ENCODE measurements at regions not wholly inside any gene's neighbourhood (a gene's known extent, or its start where the extent isn't known, plus 50 kb on each side); places are given as distances from the start of the nearest gene placed in this dataset.

DNA sequence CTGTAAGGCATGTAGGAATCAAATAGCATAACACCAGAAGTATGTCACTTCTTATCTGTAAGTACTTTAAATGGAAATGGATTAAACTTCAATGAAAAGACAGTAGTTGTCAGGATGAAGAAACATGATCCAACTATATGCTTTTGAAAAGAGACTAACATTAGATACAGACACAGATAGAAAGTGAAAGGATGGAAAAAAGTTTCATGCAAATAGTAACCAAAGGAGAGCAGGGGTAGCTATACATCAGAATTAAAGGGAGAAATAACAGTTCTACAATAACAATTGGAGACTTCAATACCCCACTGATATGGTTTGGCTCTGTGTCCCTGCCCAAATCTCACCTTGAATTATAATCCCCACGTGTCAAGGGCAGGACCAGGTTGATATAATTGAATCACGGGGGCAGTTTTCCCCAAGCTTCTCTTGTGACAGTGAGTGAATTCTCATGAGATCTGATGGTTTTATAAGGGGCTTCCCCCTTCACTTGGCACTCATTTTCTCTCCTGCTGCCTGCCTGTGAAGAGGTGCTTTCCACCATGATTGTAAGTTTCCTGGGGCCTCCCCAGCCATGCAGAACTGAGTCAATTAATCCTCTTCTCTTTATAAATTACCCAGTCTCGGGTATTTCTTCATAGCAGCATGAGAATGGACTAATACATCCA, 205.4 kb upstream of the CDH2 start:
- H3K36me3 ChIP-seq: no peaks in the 10 kb centered on the region
- intact Hi-C loops (cut with DNase I): loop anchor here in 1 of 10 donors (10.0 kb wide), 1 partner anchor 62 kb away; no protein-coding TSS in a partner anchor
- no peak overlapping the region for H3K4me3 ChIP-seq
- H3K27ac ChIP-seq: no peak overlapping the region
- no peak for ATAC-seq
- peaks cover 0 to 24% (median 4%) of the 10 kb centered on the region in 12 donors for H3K9me3 ChIP-seq
- DNase-seq: no peak
- TF ChIP-seq, protein P1, sequence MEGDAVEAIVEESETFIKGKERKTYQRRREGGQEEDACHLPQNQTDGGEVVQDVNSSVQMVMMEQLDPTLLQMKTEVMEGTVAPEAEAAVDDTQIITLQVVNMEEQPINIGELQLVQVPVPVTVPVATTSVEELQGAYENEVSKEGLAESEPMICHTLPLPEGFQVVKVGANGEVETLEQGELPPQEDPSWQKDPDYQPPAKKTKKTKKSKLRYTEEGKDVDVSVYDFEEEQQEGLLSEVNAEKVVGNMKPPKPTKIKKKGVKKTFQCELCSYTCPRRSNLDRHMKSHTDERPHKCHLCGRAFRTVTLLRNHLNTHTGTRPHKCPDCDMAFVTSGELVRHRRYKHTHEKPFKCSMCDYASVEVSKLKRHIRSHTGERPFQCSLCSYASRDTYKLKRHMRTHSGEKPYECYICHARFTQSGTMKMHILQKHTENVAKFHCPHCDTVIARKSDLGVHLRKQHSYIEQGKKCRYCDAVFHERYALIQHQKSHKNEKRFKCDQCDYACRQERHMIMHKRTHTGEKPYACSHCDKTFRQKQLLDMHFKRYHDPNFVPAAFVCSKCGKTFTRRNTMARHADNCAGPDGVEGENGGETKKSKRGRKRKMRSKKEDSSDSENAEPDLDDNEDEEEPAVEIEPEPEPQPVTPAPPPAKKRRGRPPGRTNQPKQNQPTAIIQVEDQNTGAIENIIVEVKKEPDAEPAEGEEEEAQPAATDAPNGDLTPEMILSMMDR (IDR thresholded peaks at IDR 0.05): no peak
- H3K27me3 ChIP-seq: no peaks in the 10 kb centered on the region
- H3K4me1 ChIP-seq: no peaks in the 10 kb centered on the region
- 62 to 80% (median 68%) methylated on average over 3 of the region's 3 CpGs for WGBS, 4 donors

DNA sequence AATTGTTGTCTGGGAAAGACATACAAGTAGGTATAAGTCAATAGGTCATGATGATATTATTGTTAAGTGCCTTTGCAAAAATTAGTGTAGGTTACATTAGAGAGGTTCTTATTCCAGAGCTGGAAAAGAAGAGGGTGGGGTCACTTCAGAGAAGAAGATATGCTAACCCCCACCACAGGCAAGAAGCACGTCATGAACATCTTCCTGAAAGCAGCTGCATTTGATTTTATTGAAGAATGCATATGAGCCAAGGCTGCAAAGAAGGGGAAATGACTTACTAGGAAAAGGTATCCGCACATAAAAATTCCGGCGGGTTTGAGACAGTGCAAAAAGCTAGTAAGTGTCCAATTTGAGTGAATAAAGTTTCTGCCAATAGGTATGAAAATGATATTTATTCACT, 195.3 kb upstream of the CDH2 start:
- DNase-seq (no peak), ATAC-seq (no peak)
- H3K27me3 ChIP-seq: no peaks in the 10 kb centered on the region
- H3K36me3 ChIP-seq: no peaks in the 10 kb centered on the region
- WGBS, 4 donors: 85 to 93% (median 87%) methylated on average over 4 of the region's 4 CpGs
- no peaks in the 10 kb centered on the region for H3K9me3 ChIP-seq
- H3K4me3 ChIP-seq: no peak overlapping the region
- intact Hi-C loops (cut with DNase I): no loop called here
- H3K27ac ChIP-seq: no peak overlapping the region
- H3K4me1 ChIP-seq: peaks cover 0 to 4% (median 0%) of the 10 kb centered on the region in 12 donors
- TF ChIP-seq, protein P1 (IDR thresholded peaks at IDR 0.05): no peak
- TF ChIP-seq POLR2A (IDR thresholded peaks at IDR 0.05): no peak

DNA sequence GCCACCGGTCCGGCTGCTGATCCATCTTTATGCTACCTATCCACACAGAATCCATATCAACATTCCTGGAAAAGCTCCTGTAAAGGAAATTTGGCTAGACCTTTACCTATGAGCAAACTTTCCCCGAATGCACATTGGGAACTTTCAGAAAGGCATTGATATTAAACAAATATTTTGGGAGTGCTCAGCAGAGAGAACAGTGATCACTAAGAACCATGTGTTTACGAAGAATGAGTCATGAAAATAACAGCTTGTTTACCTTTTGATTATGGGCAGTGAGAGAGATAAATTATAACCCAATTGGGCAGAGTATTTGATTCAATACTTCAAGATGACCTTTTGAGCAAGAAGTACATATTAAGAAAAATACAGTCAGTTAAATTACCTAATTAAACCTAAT, 189.7 kb upstream of the CDH2 start:
- no peaks in the 10 kb centered on the region for H3K36me3 ChIP-seq
- H3K27me3 ChIP-seq: no peaks in the 10 kb centered on the region
- ATAC-seq (no peak), DNase-seq (no peak)
- TF ChIP-seq, protein P1 (IDR thresholded peaks at IDR 0.05): no peak
- TF ChIP-seq POLR2A (IDR thresholded peaks at IDR 0.05): no peak
- WGBS, 4 donors: 83 to 90% (median 85%) methylated on average over 4 of the region's 4 CpGs
- intact Hi-C loops (cut with DNase I): no loop called here
- H3K27ac ChIP-seq: no peak overlapping the region
- H3K4me1 ChIP-seq: no peaks in the 10 kb centered on the region
- no peaks in the 10 kb centered on the region for H3K9me3 ChIP-seq
- no peak overlapping the region for H3K4me3 ChIP-seq

DNA sequence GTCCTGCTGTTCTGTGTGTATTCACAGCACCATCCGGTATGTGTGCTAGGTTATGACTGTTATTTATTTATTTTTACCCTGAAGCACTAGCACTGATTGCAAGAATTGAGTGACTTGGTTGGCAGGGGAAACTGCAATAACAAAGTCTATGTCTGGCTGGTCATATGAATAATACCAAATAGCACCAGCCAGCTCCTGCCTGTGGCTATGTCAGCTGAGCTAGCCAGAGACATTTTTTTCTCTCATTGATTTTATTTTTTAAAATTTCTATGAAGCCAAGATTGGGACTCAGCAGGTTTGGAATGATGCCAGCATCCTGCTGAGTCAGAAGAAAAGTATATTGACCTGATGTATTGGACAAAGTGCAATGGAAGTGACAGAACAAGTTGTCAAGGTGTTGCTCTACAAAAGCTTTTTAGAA, 188.5 kb upstream of the CDH2 start:
- 41 to 75% (median 58%) methylated on average over 1 of the region's 1 CpG for WGBS, 4 donors
- intact Hi-C loops (cut with DNase I): no loop called here
- Histone ChIP-seq H3K27ac (no peak overlapping the region), H3K4me3 (no peak overlapping the region), H3K9me3 (no peaks in the 10 kb centered on the region), H3K36me3 (no peaks in the 10 kb centered on the region), H3K4me1 (no peaks in the 10 kb centered on the region), H3K27me3 (no peaks in the 10 kb centered on the region)
- no peak for DNase-seq
- TF ChIP-seq, protein P1 (IDR thresholded peaks at IDR 0.05): no peak
- TF ChIP-seq POLR2A (IDR thresholded peaks at IDR 0.05): no peak
- peak in 3 of 4 donors; percentile 67 to 78 (median 77) for ATAC-seq

Data from heart left ventricle (tissue), 16 donors.